GM12872 (cell line): ENCODE measurements at regions not wholly inside any gene's neighbourhood (a gene's known extent, or its start where the extent isn't known, plus 50 kb on each side); places are given as distances from the start of the nearest gene placed in this dataset.

Source experiments
- CTCF ChIP-seq: IDR thresholded peaks from 3 replicates; pipeline ENCODE4 v1.5.1; 2011; ENCODE audit warnings: low read depth, mild to moderate bottlenecking, low read length, moderate library complexity; ENCODE audit not compliant: insufficient read depth

GRCh38 chr18:38972571-38972970 lies 1407.0 kb upstream of the CELF4 start:
- TF ChIP-seq CTCF: no peak

GRCh38 chr18:38971881-38972280 lies 1406.3 kb upstream of the CELF4 start:
- TF ChIP-seq CTCF: no peak

- no peak for TF ChIP-seq CTCF
Measured at GRCh38 chr18:38966841-38967240, 1401.2 kb upstream of the CELF4 start.

GRCh38 chr18:38963943-38964660 lies 1398.5 kb upstream of the CELF4 start:
- no peak for TF ChIP-seq CTCF

- no peak for TF ChIP-seq CTCF
Measured at GRCh38 chr18:38961880-38962279, 1396.3 kb upstream of the CELF4 start.

GRCh38 chr18:38957736-38958135 lies 1392.1 kb upstream of the CELF4 start:
- TF ChIP-seq CTCF: no peak

- TF ChIP-seq CTCF: no peak
Measured at GRCh38 chr18:38956068-38956467, 1390.5 kb upstream of the CELF4 start.
